CD4-positive, CD25-positive, alpha-beta regulatory T cell (primary cell): ENCODE measurements at regions not wholly inside any gene's neighbourhood (a gene's known extent, or its start where the extent isn't known, plus 50 kb on each side); places are given as distances from the start of the nearest gene placed in this dataset.

Experiments used
- ATAC-seq, 2 donors: fragments of 150-1000 bp; cut with Tn5 transposase; one replicate each; pipeline ENCODE4 v1.10.0; 2021; ENCODE audit warnings: low read depth in 2 of 2, moderate number of reproducible peaks in 2 of 2, moderate library complexity in 1 of 2
- DNase-seq, 3 donors: peaks; one replicate each; pipeline versions ENCODE4 v3.0.0 to v3.0.0-alpha.2; 2012 to 2022; ENCODE audit warnings: mixed read lengths in 1 of 3
- H3K27ac ChIP-seq: one replicate; pipeline ENCODE4 v1.7.0; 2013; ENCODE audit warnings: mild to moderate bottlenecking, low read length; ENCODE audit not compliant: insufficient read depth, poor library complexity, severe bottlenecking
- H3K27me3 ChIP-seq: one replicate; pipeline ENCODE4 v1.7.0; 2013; ENCODE audit warnings: low read length; ENCODE audit not compliant: control insufficient read depth, insufficient read depth
- H3K36me3 ChIP-seq: one replicate; pipeline ENCODE4 v1.7.0; 2013; ENCODE audit warnings: mild to moderate bottlenecking, low read length, moderate library complexity; ENCODE audit not compliant: control insufficient read depth, insufficient read depth
- H3K4me1 ChIP-seq: 2 replicates; pipeline ENCODE4 v1.7.0; 2013; ENCODE audit warnings: mild to moderate bottlenecking, low read length; ENCODE audit not compliant: insufficient read depth, control insufficient read depth, poor library complexity, severe bottlenecking
- H3K4me3 ChIP-seq: one replicate; pipeline ENCODE4 v1.7.0; 2013; ENCODE audit warnings: low read depth, mild to moderate bottlenecking, low read length, moderate library complexity
- H3K9me3 ChIP-seq, 2 experiments: 1 replicate in 1 of 2; 2 replicates in 1 of 2; pipeline ENCODE4 v1.7.0; 2013; ENCODE audit warnings: low read length in 2 of 2, mild to moderate bottlenecking in 1 of 2, moderate library complexity in 1 of 2; ENCODE audit not compliant: control insufficient read depth in 2 of 2
- H3K27ac Mint-ChIP-seq, 3 donors: one replicate each; pipeline ENCODE4 v1.8.0; 2020 to 2022; ENCODE audit warnings: mild to moderate bottlenecking in 3 of 3, mixed read lengths in 3 of 3, moderate library complexity in 2 of 3
- H3K27me3 Mint-ChIP-seq: one replicate; pipeline ENCODE4 v1.8.0; 2022; ENCODE audit warnings: mild to moderate bottlenecking, mixed read lengths
- H3K36me3 Mint-ChIP-seq: one replicate; pipeline ENCODE4 v1.8.0; 2020; ENCODE audit warnings: mixed read lengths
- H3K4me1 Mint-ChIP-seq, 4 donors: one replicate each; pipeline ENCODE4 v1.8.0; 2020 to 2022; ENCODE audit warnings: mixed read lengths in 4 of 4, mild to moderate bottlenecking in 1 of 4
- H3K4me3 Mint-ChIP-seq, 4 donors: one replicate each; pipeline ENCODE4 v1.8.0; 2020 to 2022; ENCODE audit warnings: mild to moderate bottlenecking in 4 of 4, mixed read lengths in 4 of 4, moderate library complexity in 3 of 4
- H3K9me3 Mint-ChIP-seq, 7 donors: one replicate each; pipeline ENCODE4 v1.8.0; 2020 to 2022; ENCODE audit warnings: mixed read lengths in 7 of 7, mild to moderate bottlenecking in 3 of 7, moderate library complexity in 2 of 7

DNA sequence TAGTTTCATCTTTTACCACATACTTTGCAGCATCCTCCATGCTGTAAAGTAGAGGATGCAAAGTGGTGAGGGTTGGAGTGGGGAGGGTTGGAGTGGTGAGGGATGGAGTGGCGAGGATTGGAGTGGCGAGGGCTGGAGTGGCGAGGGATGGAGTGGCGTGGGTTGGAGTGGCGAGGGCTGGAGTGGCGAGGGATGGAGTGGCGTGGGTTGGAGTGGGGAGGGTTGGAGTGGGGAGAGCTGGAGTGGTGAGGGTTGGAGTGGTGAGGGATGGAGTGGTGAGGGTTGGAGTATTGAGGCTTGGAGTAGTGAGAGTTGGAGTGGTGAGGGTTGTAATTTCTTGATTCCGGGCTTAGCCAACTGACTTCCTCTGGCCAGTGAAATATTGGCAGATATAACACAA, 618.3 kb downstream of the MRPL39 start:
- ATAC-seq (no peak), DNase-seq (no peak)
- Mint-ChIP-seq H3K4me3 (no peak overlapping the region), H3K9me3 (peaks cover 0 to 16% (median 4%) of the 10 kb centered on the region in 7 donors), H3K27ac (no peak overlapping the region), H3K4me1 (no peaks in the 10 kb centered on the region), H3K36me3 (no peaks in the 10 kb centered on the region), H3K27me3 (no peaks in the 10 kb centered on the region)
- Histone ChIP-seq H3K4me3 (no peak overlapping the region), H3K27ac (no peak overlapping the region), H3K9me3 (peaks cover 0 to 10% of the 10 kb centered on the region in 2 experiments), H3K4me1 (no peaks in the 10 kb centered on the region), H3K27me3 (no peaks in the 10 kb centered on the region), H3K36me3 (no peaks in the 10 kb centered on the region)

DNA sequence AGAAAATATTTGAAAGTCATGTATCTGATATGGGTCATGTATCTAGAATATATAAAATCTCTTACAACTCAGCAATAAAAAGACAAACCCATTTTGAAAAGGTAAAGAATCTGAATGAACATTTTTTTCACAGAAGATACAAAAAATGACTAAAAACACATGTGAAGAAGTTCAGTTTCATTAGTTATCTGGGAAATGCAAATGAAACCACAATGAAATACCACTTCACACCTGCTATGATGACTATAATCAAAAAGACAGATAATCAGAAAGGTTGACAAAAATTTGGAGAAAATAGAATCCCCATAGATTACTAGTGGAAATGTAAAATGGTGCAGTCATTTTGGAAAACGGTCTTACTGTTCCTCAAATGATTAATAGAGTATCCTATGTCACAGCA, 631.0 kb downstream of the MRPL39 start:
- H3K27ac Mint-ChIP-seq: no peak overlapping the region
- Histone ChIP-seq H3K4me3 (no peak overlapping the region), H3K36me3 (no peaks in the 10 kb centered on the region), H3K4me1 (no peaks in the 10 kb centered on the region), H3K9me3 (peaks cover 0 to 5% of the 10 kb centered on the region in 2 experiments), H3K27me3 (no peaks in the 10 kb centered on the region), H3K27ac (no peak overlapping the region)
- ATAC-seq (no peak), DNase-seq (no peak)
- no peaks in the 10 kb centered on the region for H3K4me1 Mint-ChIP-seq
- H3K9me3 Mint-ChIP-seq: peaks cover 1 to 13% (median 10%) of the 10 kb centered on the region in 7 donors
- no peak overlapping the region for H3K4me3 Mint-ChIP-seq
- no peaks in the 10 kb centered on the region for H3K27me3 Mint-ChIP-seq
- H3K36me3 Mint-ChIP-seq: no peaks in the 10 kb centered on the region

DNA sequence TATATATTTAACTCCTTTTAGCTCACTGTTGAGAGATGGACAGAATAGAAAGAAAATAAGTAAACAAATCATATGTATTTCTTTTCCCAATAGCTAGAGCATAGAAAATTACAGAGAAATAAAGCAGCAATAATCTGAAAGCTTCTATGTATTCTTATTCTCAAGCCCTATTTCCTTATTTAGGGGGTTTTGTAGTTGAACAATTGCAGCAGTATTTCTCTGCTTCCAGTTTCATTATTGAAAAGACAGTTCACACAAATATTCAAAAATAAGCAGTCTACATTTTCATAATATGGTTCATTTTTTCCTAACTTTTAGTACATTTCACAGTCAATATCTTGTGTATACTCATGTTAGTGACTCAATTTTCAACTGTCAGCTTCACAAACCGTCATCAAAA, 638.2 kb downstream of the MRPL39 start:
- Histone ChIP-seq H3K9me3 (peaks cover 0 to 5% of the 10 kb centered on the region in 2 experiments), H3K27me3 (no peaks in the 10 kb centered on the region), H3K36me3 (no peaks in the 10 kb centered on the region), H3K4me3 (no peak overlapping the region), H3K4me1 (no peaks in the 10 kb centered on the region), H3K27ac (no peak overlapping the region)
- H3K9me3 Mint-ChIP-seq: peaks cover 0 to 19% (median 7%) of the 10 kb centered on the region in 7 donors
- H3K27ac Mint-ChIP-seq: peak overlapping the region in 1 of 3 donors; percentile 29
- no peak for DNase-seq
- H3K36me3 Mint-ChIP-seq: no peaks in the 10 kb centered on the region
- H3K4me1 Mint-ChIP-seq: no peaks in the 10 kb centered on the region
- no peak for ATAC-seq
- H3K4me3 Mint-ChIP-seq: no peak overlapping the region
- no peaks in the 10 kb centered on the region for H3K27me3 Mint-ChIP-seq

DNA sequence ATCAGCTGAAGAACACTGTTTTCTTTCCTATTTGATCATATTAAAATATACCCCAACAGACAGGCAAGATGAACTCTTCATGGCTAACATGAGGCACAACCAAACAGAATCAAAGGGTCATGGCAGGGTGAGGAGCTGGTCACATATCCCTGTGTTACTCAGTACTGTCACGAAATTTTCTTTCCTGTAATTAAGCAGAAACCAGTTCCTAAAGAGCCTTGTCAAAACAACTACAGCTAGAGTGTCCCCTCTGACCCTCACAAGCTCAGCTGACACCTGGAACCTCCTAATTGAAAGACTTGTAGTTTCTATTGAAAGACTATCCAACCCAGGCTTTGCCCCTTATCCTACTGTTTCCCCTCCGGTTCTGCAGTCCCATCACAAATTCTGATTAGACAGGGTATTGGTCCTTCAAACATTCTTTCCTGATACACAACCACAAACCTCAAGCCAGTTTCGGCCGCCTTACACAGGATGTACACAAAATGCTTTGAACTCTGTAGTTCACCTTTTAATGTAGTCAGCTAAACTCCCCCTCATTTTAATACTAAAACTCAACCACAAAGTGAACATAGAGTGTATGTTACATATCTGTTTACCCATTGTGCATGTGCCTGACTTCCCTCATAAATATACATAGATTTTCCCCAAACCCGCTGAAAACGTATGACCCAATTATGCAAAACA, 651.9 kb downstream of the MRPL39 start:
- Histone ChIP-seq H3K4me1 (no peaks in the 10 kb centered on the region), H3K36me3 (no peaks in the 10 kb centered on the region), H3K27ac (no peak overlapping the region), H3K4me3 (no peak overlapping the region), H3K9me3 (no peaks in the 10 kb centered on the region), H3K27me3 (no peaks in the 10 kb centered on the region)
- H3K27me3 Mint-ChIP-seq: no peaks in the 10 kb centered on the region
- ATAC-seq (no peak), DNase-seq (no peak)
- H3K4me3 Mint-ChIP-seq: no peak overlapping the region
- peaks cover 0 to 9% (median 2%) of the 10 kb centered on the region in 7 donors for H3K9me3 Mint-ChIP-seq
- H3K27ac Mint-ChIP-seq: no peak overlapping the region
- no peaks in the 10 kb centered on the region for H3K36me3 Mint-ChIP-seq
- no peaks in the 10 kb centered on the region for H3K4me1 Mint-ChIP-seq

DNA sequence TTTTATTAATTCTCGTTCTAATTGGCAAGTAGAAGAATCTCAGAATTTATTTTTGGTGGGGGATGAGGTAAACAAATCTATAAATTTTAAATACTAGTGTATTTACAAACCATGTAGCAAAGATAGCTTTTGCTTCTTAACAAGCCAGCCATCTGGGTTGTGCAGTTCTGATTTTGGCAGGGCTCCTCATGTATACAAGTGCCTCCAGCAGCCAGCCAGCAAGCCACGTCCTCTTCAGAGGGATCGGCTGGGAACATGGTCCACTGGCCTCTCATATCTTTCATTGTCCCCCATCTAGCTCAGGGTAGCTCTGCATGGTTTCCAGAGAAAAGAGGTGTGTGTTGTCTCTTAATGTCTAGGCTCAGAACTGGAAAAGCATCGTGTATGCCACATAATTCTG, 659.1 kb downstream of the MRPL39 start:
- no peak overlapping the region for H3K4me3 ChIP-seq

DNA sequence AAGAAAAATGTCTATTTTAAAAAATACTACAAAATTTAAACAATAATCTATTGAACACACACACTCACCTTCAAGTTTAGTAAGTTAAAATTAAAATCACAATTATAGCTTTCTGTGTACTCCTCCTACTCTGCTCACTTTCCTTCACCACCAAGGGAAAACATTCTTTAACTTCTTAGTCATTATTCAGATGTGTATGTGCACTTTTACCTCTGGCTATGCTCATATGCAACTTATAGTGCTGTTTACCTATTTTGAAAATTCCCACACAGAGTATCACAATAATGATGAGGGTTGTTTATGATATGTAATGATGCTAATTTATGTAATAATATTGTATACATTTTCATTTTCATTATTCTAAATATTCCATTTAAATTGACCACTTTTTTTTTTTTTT, 661.4 kb downstream of the MRPL39 start:
- Histone ChIP-seq H3K4me3 (no peak overlapping the region), H3K27ac (no peak overlapping the region), H3K4me1 (no peaks in the 10 kb centered on the region), H3K9me3 (no peaks in the 10 kb centered on the region), H3K27me3 (no peaks in the 10 kb centered on the region), H3K36me3 (no peaks in the 10 kb centered on the region)
- Mint-ChIP-seq H3K4me3 (no peak overlapping the region), H3K27me3 (no peaks in the 10 kb centered on the region), H3K36me3 (no peaks in the 10 kb centered on the region), H3K4me1 (no peaks in the 10 kb centered on the region), H3K27ac (no peak overlapping the region), H3K9me3 (peaks cover 0 to 6% (median 2%) of the 10 kb centered on the region in 7 donors)
- DNase-seq (no peak), ATAC-seq (no peak)

More for the DNA sequence above, 659.1 kb downstream of the MRPL39 start:
- Mint-ChIP-seq H3K9me3 (peaks cover 0 to 6% (median 2%) of the 10 kb centered on the region in 7 donors), H3K4me1 (no peaks in the 10 kb centered on the region), H3K27me3 (no peaks in the 10 kb centered on the region), H3K36me3 (no peaks in the 10 kb centered on the region), H3K4me3 (no peak overlapping the region), H3K27ac (no peak overlapping the region)
- Histone ChIP-seq H3K4me1 (no peaks in the 10 kb centered on the region), H3K27me3 (no peaks in the 10 kb centered on the region), H3K9me3 (no peaks in the 10 kb centered on the region), H3K27ac (no peak overlapping the region), H3K36me3 (no peaks in the 10 kb centered on the region)
- no peak for DNase-seq
- no peak for ATAC-seq

DNA sequence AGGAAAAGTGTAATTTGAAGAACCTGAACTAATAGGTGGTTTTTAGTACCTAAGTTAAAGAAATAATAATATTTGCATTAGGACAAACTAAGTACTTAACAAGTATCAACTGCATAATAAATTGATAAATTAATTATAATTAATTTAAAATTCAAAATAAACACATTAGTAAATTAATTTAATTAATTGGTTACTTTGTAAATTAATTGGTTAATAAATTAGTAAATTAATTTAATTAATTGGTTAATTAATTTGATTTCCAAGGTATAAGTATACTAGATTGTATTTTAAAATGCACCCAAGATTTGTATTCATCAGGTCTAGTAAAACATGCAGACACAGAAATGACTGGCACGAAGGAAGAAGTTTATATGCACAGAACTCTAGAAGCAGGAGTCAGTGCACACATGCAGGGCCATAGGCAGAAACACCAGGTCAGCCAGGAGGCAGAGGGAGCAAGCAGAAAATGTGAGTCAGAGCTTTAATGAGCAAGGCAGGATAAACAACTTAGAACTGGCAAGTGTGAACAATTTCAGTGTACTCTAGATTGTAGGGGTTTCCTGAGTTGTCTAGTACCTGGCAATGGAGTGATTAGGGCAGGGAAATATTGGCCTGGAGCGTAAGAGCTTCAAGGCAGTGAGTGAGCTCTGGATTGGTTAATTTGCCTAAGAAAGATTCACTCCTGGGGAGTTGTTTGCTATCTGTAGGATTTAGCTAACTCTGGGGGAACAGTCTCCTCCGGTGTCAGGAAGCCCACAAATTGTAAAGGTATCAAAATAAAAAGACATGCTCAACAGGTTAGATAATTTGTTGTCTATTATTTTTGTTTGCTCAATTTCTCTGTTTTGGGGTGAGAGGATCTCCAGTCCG, 665.7 kb downstream of the MRPL39 start:
- H3K4me1 ChIP-seq: no peaks in the 10 kb centered on the region
- no peaks in the 10 kb centered on the region for H3K27me3 ChIP-seq
- no peaks in the 10 kb centered on the region for H3K27me3 Mint-ChIP-seq
- ATAC-seq (no peak), DNase-seq (no peak)
- H3K4me3 ChIP-seq: no peak overlapping the region
- H3K36me3 Mint-ChIP-seq: no peaks in the 10 kb centered on the region
- no peaks in the 10 kb centered on the region for H3K36me3 ChIP-seq
- H3K9me3 Mint-ChIP-seq: peaks cover 0 to 3% (median 0%) of the 10 kb centered on the region in 7 donors
- H3K4me3 Mint-ChIP-seq: no peak overlapping the region
- no peak overlapping the region for H3K27ac Mint-ChIP-seq
- no peaks in the 10 kb centered on the region for H3K9me3 ChIP-seq
- H3K27ac ChIP-seq: no peak overlapping the region
- H3K4me1 Mint-ChIP-seq: no peaks in the 10 kb centered on the region
